Keratinocyte (primary cell): ENCODE measurements at regions not wholly inside any gene's neighbourhood (a gene's known extent, or its start where the extent isn't known, plus 50 kb on each side); places are given as distances from the start of the nearest gene placed in this dataset.

Experiments
- DNase-seq: peaks from one replicate; pipeline ENCODE4 v3.0.0-alpha.2; 2011; ENCODE audit warnings: low read depth, missing footprints, low spot score
- FAIRE-seq: peaks from 2 replicates; lab custom pipeline; 2011; peaks lifted over from hg19 to GRCh38; lab: Jason Lieb, UNC
- H2AFZ ChIP-seq: 2 replicates; pipeline ENCODE4 v1.6.0; 2012; ENCODE audit warnings: low read length, control low read depth, inconsistent platforms; ENCODE audit not compliant: control insufficient read depth
- H3K27ac ChIP-seq: 2 replicates; pipeline ENCODE4 v1.5.1; 2011; ENCODE audit warnings: low read length; ENCODE audit not compliant: control insufficient read depth, insufficient read depth
- H3K27me3 ChIP-seq: 3 replicates; pipeline ENCODE4 v1.6.0; 2011; ENCODE audit warnings: low read length; ENCODE audit not compliant: control insufficient read depth, insufficient read depth; ENCODE audit errors: extremely low read depth
- H3K36me3 ChIP-seq, 2 experiments: 2 replicates in 1 of 2; 3 replicates in 1 of 2; pipeline ENCODE4 v1.5.1; 2011; ENCODE audit warnings: low read length in 2 of 2, mild to moderate bottlenecking in 1 of 2; ENCODE audit not compliant: control insufficient read depth in 2 of 2, insufficient read depth in 2 of 2; ENCODE audit errors: extremely low read depth in 1 of 2
- H3K4me1 ChIP-seq: 3 replicates; pipeline ENCODE4 v1.5.1; 2011; ENCODE audit warnings: low read length; ENCODE audit not compliant: control insufficient read depth, insufficient read depth; ENCODE audit errors: extremely low read depth
- H3K4me2 ChIP-seq: 3 replicates; pipeline ENCODE4 v1.6.0; 2011; ENCODE audit warnings: low read depth, low read length; ENCODE audit not compliant: control insufficient read depth, insufficient read depth; ENCODE audit errors: extremely low read depth
- H3K4me3 ChIP-seq, 3 experiments: fragments of 200-600 bp in 1 of 3; sonication (generic) in 1 of 3; 2 replicates in 2 of 3; 3 replicates in 1 of 3; pipeline ENCODE4 v1.5.1; 2011 to 2016; ENCODE audit warnings: low read length in 3 of 3, mild to moderate bottlenecking in 3 of 3, control low read depth in 2 of 3, inconsistent platforms in 1 of 3, low read depth in 1 of 3, mixed read lengths in 1 of 3, mixed run types in 1 of 3, moderate library complexity in 1 of 3; ENCODE audit not compliant: control insufficient read depth in 2 of 3, insufficient read depth in 2 of 3; ENCODE audit errors: extremely low read depth in 1 of 3
- H3K79me2 ChIP-seq: 2 replicates; pipeline ENCODE4 v1.6.0; 2012; ENCODE audit warnings: low read length; ENCODE audit not compliant: control insufficient read depth, insufficient read depth
- H3K9ac ChIP-seq: 3 replicates; pipeline ENCODE4 v1.6.0; 2011; ENCODE audit warnings: low read length; ENCODE audit not compliant: control insufficient read depth, insufficient read depth; ENCODE audit errors: extremely low read depth
- H3K9me1 ChIP-seq: 3 replicates; pipeline ENCODE4 v1.6.0; 2011; ENCODE audit warnings: low read length; ENCODE audit not compliant: control insufficient read depth, insufficient read depth; ENCODE audit errors: extremely low read depth
- H3K9me3 ChIP-seq: 2 replicates; pipeline ENCODE4 v1.5.1; 2012; ENCODE audit warnings: low read depth, low read length; ENCODE audit not compliant: control insufficient read depth
- H4K20me1 ChIP-seq: 3 replicates; pipeline ENCODE4 v1.6.0; 2011; ENCODE audit warnings: low read length; ENCODE audit not compliant: control insufficient read depth, insufficient read depth; ENCODE audit errors: extremely low read depth
- CTCF ChIP-seq, 3 experiments: IDR thresholded peaks in 1 of 3; conservative IDR thresholded peaks in 1 of 3; optimal IDR thresholded peaks in 1 of 3; 2 replicates in 2 of 3; 3 replicates in 1 of 3; pipeline versions ENCODE3 to v1.5.1; 2011; ENCODE audit warnings: low read length in 3 of 3, mild to moderate bottlenecking in 3 of 3, moderate library complexity in 2 of 3, control low read depth in 1 of 3, inconsistent platforms in 1 of 3; ENCODE audit not compliant: insufficient read depth in 2 of 3; ENCODE audit errors: extremely low read depth in 1 of 3
- EZH2 ChIP-seq: IDR thresholded peaks from one replicate; pipeline ENCODE4 v1.6.1; 2012; ENCODE audit warnings: inconsistent platforms, mild to moderate bottlenecking, low read length, moderate library complexity
- dilution Hi-C: fragments of 300-500 bp; cut with MboI; formaldehyde crosslinking; loops from one replicate; pipeline ENCODE4 v1.7.0; 2020; ENCODE audit warnings: low sequenced_read_pairs; ENCODE audit not compliant: extremely low pct_ligation_motif_present

- H3K4me3 ChIP-seq, result no peak overlapping the region
- H3K9me1 ChIP-seq, result no peaks in the 10 kb centered on the region
- no peaks in the 10 kb centered on the region for H3K27me3 ChIP-seq
- DNase-seq (no peak), FAIRE-seq (no peak)
- H3K79me2 ChIP-seq, result no peaks in the 10 kb centered on the region
- H3K9ac ChIP-seq, result no peak overlapping the region
- TF ChIP-seq EZH2, result no peak
- TF ChIP-seq CTCF (optimal IDR thresholded peaks at IDR 0.05 in 1 of 3, IDR thresholded peaks at IDR 0.05 in 1 of 3, conservative IDR thresholded peaks at IDR 0.05 in 1 of 3; ENCODE audit: extremely low read depth in 1 of 3, insufficient read depth in 2 of 3, low read length in 3 of 3), result no peak
- H2AFZ ChIP-seq, result no peak overlapping the region
- peaks cover 11% of the 10 kb centered on the region for H3K4me1 ChIP-seq
- H3K27ac ChIP-seq, result no peak overlapping the region
- H4K20me1 ChIP-seq, result no peaks in the 10 kb centered on the region
- no peaks in the 10 kb centered on the region for H3K9me3 ChIP-seq
- H3K36me3 ChIP-seq, result no peaks in the 10 kb centered on the region
- H3K4me2 ChIP-seq, result no peak overlapping the region
- dilution Hi-C loops, result no loop called here
Observed at GRCh38 chr21:43317254-43317748, 109.6 kb downstream of the SIK1 start.

GRCh38 chr21:43316156-43316845 lies 110.6 kb downstream of the SIK1 start:
- H3K4me2 ChIP-seq, result no peak overlapping the region
- FAIRE-seq (no peak), DNase-seq (no peak)
- H3K9me3 ChIP-seq, result no peaks in the 10 kb centered on the region
- no peaks in the 10 kb centered on the region for H4K20me1 ChIP-seq
- peaks cover 21% of the 10 kb centered on the region for H3K4me1 ChIP-seq
- H3K79me2 ChIP-seq, result no peaks in the 10 kb centered on the region
- no peaks in the 10 kb centered on the region for H3K36me3 ChIP-seq
- H3K9me1 ChIP-seq, result no peaks in the 10 kb centered on the region
- H3K4me3 ChIP-seq, result no peak overlapping the region
- H3K27ac ChIP-seq, result no peak overlapping the region
- no peaks in the 10 kb centered on the region for H3K27me3 ChIP-seq
- no peak overlapping the region for H3K9ac ChIP-seq
- H2AFZ ChIP-seq, result no peak overlapping the region
- dilution Hi-C loops, result no loop called here
- TF ChIP-seq EZH2 (no peak), CTCF (optimal IDR thresholded peaks at IDR 0.05 in 1 of 3, IDR thresholded peaks at IDR 0.05 in 1 of 3, conservative IDR thresholded peaks at IDR 0.05 in 1 of 3; ENCODE audit: extremely low read depth in 1 of 3, insufficient read depth in 2 of 3, low read length in 3 of 3) (no peak)
